Neural cell (in vitro differentiated cells): ENCODE measurements at regions not wholly inside any gene's neighbourhood (a gene's known extent, or its start where the extent isn't known, plus 50 kb on each side); places are given as distances from the start of the nearest gene placed in this dataset.
A peak's percentile ranks its signal among the peaks of the same experiment; 100 is the strongest.

ENCODE experiments used
- H2AFZ ChIP-seq: fragments of 200-600, 300-800 bp; sonication (generic), shearing (Covaris generic); 2 replicates; pipeline ENCODE4 v1.6.0; 2014; ENCODE audit warnings: low read depth, mild to moderate bottlenecking, antibody characterized with exemption, low read length, moderate library complexity
- H3F3A ChIP-seq: fragments of 200-600 bp; shearing (Covaris generic); 2 replicates; pipeline ENCODE4 v1.6.1; 2016; ENCODE audit warnings: mild to moderate bottlenecking, moderate library complexity, mixed read lengths, antibody characterized with exemption, low read length; ENCODE audit not compliant: insufficient read depth, poor library complexity, severe bottlenecking
- H3K27ac ChIP-seq: fragments of 200-600, 300-800 bp; sonication (generic), shearing (Covaris generic); 2 replicates; pipeline ENCODE4 v1.5.1; 2014; ENCODE audit warnings: mild to moderate bottlenecking, low read length, moderate library complexity
- H3K27me3 ChIP-seq: fragments of 300-800, 200-600 bp; sonication (generic), shearing (Covaris generic); 2 replicates; pipeline ENCODE4 v1.6.0; 2014; ENCODE audit warnings: mild to moderate bottlenecking, low read depth, low read length, moderate library complexity; ENCODE audit not compliant: insufficient read depth
- H3K36me3 ChIP-seq: fragments of 300-800, 200-600 bp; sonication (generic), shearing (Covaris generic); 2 replicates; pipeline ENCODE4 v1.5.1; 2014; ENCODE audit warnings: mild to moderate bottlenecking, antibody characterized with exemption, low read length, moderate library complexity; ENCODE audit not compliant: insufficient read depth
- H3K4me2 ChIP-seq: fragments of 300-800, 200-600 bp; sonication (generic), shearing (Covaris generic); 2 replicates; pipeline ENCODE4 v1.6.0; 2014; ENCODE audit warnings: mild to moderate bottlenecking, low read length
- H3K4me3 ChIP-seq: fragments of 300-800, 200-600 bp; sonication (generic), shearing (Covaris generic); 2 replicates; pipeline ENCODE4 v1.5.1; 2014; ENCODE audit warnings: mild to moderate bottlenecking, low read length, moderate library complexity
- H3K79me2 ChIP-seq: fragments of 200-600 bp; shearing (Covaris generic); replicated peaks from 2 replicates; pipeline ENCODE4 v1.6.0; 2014; ENCODE audit warnings: mild to moderate bottlenecking, low read length, moderate library complexity; ENCODE audit not compliant: insufficient read depth
- H3K9ac ChIP-seq: fragments of 300-800, 200-600 bp; sonication (generic), shearing (Covaris generic); 2 replicates; pipeline ENCODE4 v1.6.1; 2016; ENCODE audit warnings: mild to moderate bottlenecking, low read length, mixed read lengths
- H3K9me2 ChIP-seq: fragments of 200-600 bp; shearing (Covaris generic); 2 replicates; pipeline ENCODE4 v1.6.1; 2016; ENCODE audit warnings: mild to moderate bottlenecking, low read length, mixed read lengths; ENCODE audit not compliant: insufficient read depth
- H3K9me3 ChIP-seq: fragments of 200-600, 300-800 bp; sonication (generic), shearing (Covaris generic); 2 replicates; pipeline ENCODE4 v1.6.1; 2016; ENCODE audit warnings: mild to moderate bottlenecking, mixed run types, low read length, moderate library complexity, mixed read lengths
- H4K20me1 ChIP-seq: fragments of 200-600 bp; shearing (Covaris generic); 2 replicates; pipeline ENCODE4 v1.6.1; 2016; ENCODE audit warnings: mild to moderate bottlenecking, mixed run types; ENCODE audit not compliant: insufficient read depth
- CTCF ChIP-seq: fragments of 450-650 bp; IDR thresholded peaks from 2 replicates; pipeline ENCODE4 v1.5.1; 2014; ENCODE audit warnings: antibody characterized with exemption, mild to moderate bottlenecking, moderate library complexity; ENCODE audit not compliant: poor library complexity, severe bottlenecking
- EP300 ChIP-seq: fragments of 450-650 bp; conservative IDR thresholded peaks from 2 replicates; pipeline ENCODE4 v1.6.1; 2014; ENCODE audit warnings: antibody characterized with exemption, mild to moderate bottlenecking, moderate library complexity; ENCODE audit not compliant: poor library complexity, severe bottlenecking
- EZH2 ChIP-seq: fragments of 200-600, 300-800 bp; shearing (Covaris generic), sonication (generic); IDR thresholded peaks from 2 replicates; pipeline ENCODE4 v1.6.1; 2014; ENCODE audit warnings: antibody characterized with exemption, low read length, borderline replicate concordance, mild to moderate bottlenecking; ENCODE audit not compliant: insufficient read depth, poor library complexity, severe bottlenecking
- MXI1 ChIP-seq: fragments of 450-650 bp; conservative IDR thresholded peaks from 2 replicates; pipeline ENCODE4 v1.6.1; 2014; ENCODE audit warnings: antibody characterized with exemption, mild to moderate bottlenecking; ENCODE audit not compliant: poor library complexity, severe bottlenecking
- POLR2AphosphoS5 ChIP-seq: IDR thresholded peaks from 2 replicates; pipeline ENCODE4 v1.6.1; 2012
- RAD21 ChIP-seq: fragments of 450-650 bp; conservative IDR thresholded peaks from 2 replicates; pipeline ENCODE4 v1.6.1; 2014; ENCODE audit warnings: antibody characterized with exemption, mild to moderate bottlenecking, moderate library complexity
- REST ChIP-seq: IDR thresholded peaks from 2 replicates; pipeline ENCODE4 v1.6.1; 2012; ENCODE audit warnings: borderline replicate concordance
- SMC3 ChIP-seq: fragments of 450-650 bp; conservative IDR thresholded peaks from 2 replicates; pipeline ENCODE4 v1.6.1; 2014; ENCODE audit warnings: antibody characterized with exemption, mild to moderate bottlenecking, moderate library complexity; ENCODE audit not compliant: poor library complexity
- TAF1 ChIP-seq: IDR thresholded peaks from 2 replicates; pipeline ENCODE4 v1.6.1; 2012; ENCODE audit warnings: low read depth

GRCh38 chr3:152656214-152656971 lies 178.5 kb upstream of the P2RY1 start:
- H3K9me3 ChIP-seq: no peaks in the 10 kb centered on the region
- no peaks in the 10 kb centered on the region for H3K36me3 ChIP-seq
- H4K20me1 ChIP-seq: no peaks in the 10 kb centered on the region
- no peak overlapping the region for H3K4me3 ChIP-seq
- H2AFZ ChIP-seq: no peak overlapping the region
- H3K9ac ChIP-seq: no peak overlapping the region
- H3K27ac ChIP-seq: no peak overlapping the region
- TF ChIP-seq SMC3: no peak
- no peak for TF ChIP-seq EP300
- no peak for TF ChIP-seq MXI1
- H3K4me2 ChIP-seq: no peak overlapping the region
- H3K9me2 ChIP-seq: no peaks in the 10 kb centered on the region
- H3K27me3 ChIP-seq: no peaks in the 10 kb centered on the region
- H3F3A ChIP-seq: no peaks in the 10 kb centered on the region
- H3K79me2 ChIP-seq: no peaks in the 10 kb centered on the region

- Histone ChIP-seq H3K4me3 (no peak overlapping the region), H4K20me1 (no peaks in the 10 kb centered on the region), H3K9me3 (no peaks in the 10 kb centered on the region), H3K27ac (no peak overlapping the region), H3K27me3 (no peaks in the 10 kb centered on the region), H3K9me2 (no peaks in the 10 kb centered on the region), H3F3A (no peaks in the 10 kb centered on the region), H3K36me3 (no peaks in the 10 kb centered on the region), H2AFZ (no peak overlapping the region), H3K79me2 (no peaks in the 10 kb centered on the region), H3K9ac (no peak overlapping the region), H3K4me2 (no peak overlapping the region)
- TF ChIP-seq TAF1: no peak
- TF ChIP-seq POLR2AphosphoS5: no peak
- no peak for TF ChIP-seq MXI1
- no peak for TF ChIP-seq EZH2
- no peak for TF ChIP-seq EP300
Observed at GRCh38 chr3:152656972-152657355, 178.0 kb upstream of the P2RY1 start.

- H3K27ac ChIP-seq: no peak overlapping the region
- no peaks in the 10 kb centered on the region for H4K20me1 ChIP-seq
- no peak overlapping the region for H2AFZ ChIP-seq
- no peaks in the 10 kb centered on the region for H3K36me3 ChIP-seq
- H3K9ac ChIP-seq: no peak overlapping the region
- H3K79me2 ChIP-seq: no peaks in the 10 kb centered on the region
- no peak overlapping the region for H3K4me2 ChIP-seq
- no peaks in the 10 kb centered on the region for H3K9me3 ChIP-seq
- peak overlapping the region; percentile 39 for H3K4me3 ChIP-seq
- no peaks in the 10 kb centered on the region for H3K27me3 ChIP-seq
- no peaks in the 10 kb centered on the region for H3K9me2 ChIP-seq
- TF ChIP-seq MXI1 (no peak), REST (no peak), EZH2 (no peak), POLR2AphosphoS5 (no peak), RAD21 (no peak), TAF1 (no peak), SMC3 (no peak), CTCF (no peak), EP300 (no peak)
- H3F3A ChIP-seq: no peaks in the 10 kb centered on the region
Observed at GRCh38 chr3:152658977-152659720, 175.8 kb upstream of the P2RY1 start.
